ENCODE measurements at regions not wholly inside any gene's neighbourhood (a gene's known extent, or its start where the extent isn't known, plus 50 kb on each side); places are given as distances from the start of the nearest gene placed in this dataset.

- no peaks in the 10 kb centered on the region for H3K4me1 ChIP-seq
- no peaks in the 10 kb centered on the region for H3K36me3 ChIP-seq
- intact Hi-C loops (cut with DNase I; ENCODE audit: low total_unique reads): no loop called here
- no peak overlapping the region for H3K27ac ChIP-seq
- DNase-seq (ENCODE audit: low spot score in 2 of 2): no peak
- no peak overlapping the region for H3K4me3 ChIP-seq
- TF ChIP-seq POLR2A (IDR thresholded peaks at IDR 0.05) (no peak), POLR2AphosphoS5 (IDR thresholded peaks at IDR 0.05) (no peak), CTCF (IDR thresholded peaks at IDR 0.05) (no peak)
- no peaks in the 10 kb centered on the region for H3K9me3 ChIP-seq
- H3K27me3 ChIP-seq: no peaks in the 10 kb centered on the region
Measured at GRCh38 chr2:217110550-217110949, 250.7 kb upstream of the TNP1 start.

GRCh38 chr2:217108575-217109027, 248.7 kb upstream of the TNP1 start:
- no peaks in the 10 kb centered on the region for H3K36me3 ChIP-seq
- TF ChIP-seq CTCF (IDR thresholded peaks at IDR 0.05) (no peak), POLR2A (IDR thresholded peaks at IDR 0.05) (no peak), POLR2AphosphoS5 (IDR thresholded peaks at IDR 0.05) (no peak)
- no peaks in the 10 kb centered on the region for H3K9me3 ChIP-seq
- H3K4me3 ChIP-seq: no peak overlapping the region
- intact Hi-C loops (cut with DNase I; ENCODE audit: low total_unique reads): no loop called here
- no peaks in the 10 kb centered on the region for H3K27me3 ChIP-seq
- no peak for DNase-seq (ENCODE audit: low spot score in 2 of 2)
- H3K4me1 ChIP-seq: no peaks in the 10 kb centered on the region
- no peak overlapping the region for H3K27ac ChIP-seq

GRCh38 chr2:217108086-217108485, 248.2 kb upstream of the TNP1 start:
- Histone ChIP-seq H3K4me1 (no peaks in the 10 kb centered on the region), H3K27ac (no peak overlapping the region), H3K27me3 (no peaks in the 10 kb centered on the region), H3K36me3 (no peaks in the 10 kb centered on the region), H3K9me3 (no peaks in the 10 kb centered on the region), H3K4me3 (no peak overlapping the region)
- DNase-seq (ENCODE audit: low spot score in 2 of 2): no peak
- TF ChIP-seq CTCF (IDR thresholded peaks at IDR 0.05) (no peak), POLR2AphosphoS5 (IDR thresholded peaks at IDR 0.05) (no peak), POLR2A (IDR thresholded peaks at IDR 0.05) (no peak)
- intact Hi-C loops (cut with DNase I; ENCODE audit: low total_unique reads): no loop called here

GRCh38 chr2:217107480-217107879, 247.6 kb upstream of the TNP1 start:
- intact Hi-C loops (cut with DNase I; ENCODE audit: low total_unique reads): no loop called here
- Histone ChIP-seq H3K9me3 (no peaks in the 10 kb centered on the region), H3K36me3 (no peaks in the 10 kb centered on the region), H3K27me3 (no peaks in the 10 kb centered on the region), H3K27ac (no peak overlapping the region), H3K4me3 (no peak overlapping the region), H3K4me1 (no peaks in the 10 kb centered on the region)
- TF ChIP-seq CTCF (IDR thresholded peaks at IDR 0.05) (no peak), POLR2AphosphoS5 (IDR thresholded peaks at IDR 0.05) (no peak), POLR2A (IDR thresholded peaks at IDR 0.05) (no peak)
- DNase-seq (ENCODE audit: low spot score in 2 of 2): no peak

GRCh38 chr2:217106650-217107014, 246.8 kb upstream of the TNP1 start:
- no peak overlapping the region for H3K27ac ChIP-seq
- H3K4me3 ChIP-seq: no peak overlapping the region
- intact Hi-C loops (cut with DNase I; ENCODE audit: low total_unique reads): no loop called here

More at GRCh38 chr2:217106650-217107014, 246.8 kb upstream of the TNP1 start:
- no peaks in the 10 kb centered on the region for H3K9me3 ChIP-seq
- H3K36me3 ChIP-seq: no peaks in the 10 kb centered on the region
- no peaks in the 10 kb centered on the region for H3K27me3 ChIP-seq
- no peaks in the 10 kb centered on the region for H3K4me1 ChIP-seq
- TF ChIP-seq POLR2AphosphoS5 (IDR thresholded peaks at IDR 0.05) (no peak), POLR2A (IDR thresholded peaks at IDR 0.05) (no peak), CTCF (IDR thresholded peaks at IDR 0.05) (no peak)
- DNase-seq (ENCODE audit: low spot score in 2 of 2): no peak
